ENCODE measurements at regions not wholly inside any gene's neighbourhood (a gene's known extent, or its start where the extent isn't known, plus 50 kb on each side); places are given as distances from the start of the nearest gene placed in this dataset.

- H3K9ac ChIP-seq (ENCODE audit: low read depth in 1 of 2, low read length in 2 of 2), result no peak overlapping the region
- no peak overlapping the region for H3K27ac ChIP-seq (ENCODE audit: low read depth, low read length)
- H3K4me3 ChIP-seq (ENCODE audit: low read depth in 1 of 2, low read length in 2 of 2), result no peak overlapping the region
- H3K27me3 ChIP-seq (ENCODE audit: control insufficient read depth in 1 of 2, insufficient read depth in 2 of 2, low read length in 2 of 2), result no peaks in the 10 kb centered on the region
- no peaks in the 10 kb centered on the region for H3K9me3 ChIP-seq (ENCODE audit: control insufficient read depth in 1 of 2, low read length in 2 of 2)
- peaks cover 0 to 5% of the 10 kb centered on the region in 2 donors for H3K4me1 ChIP-seq (ENCODE audit: control insufficient read depth in 1 of 2, insufficient read depth in 2 of 2, low read length in 2 of 2)
- H3K36me3 ChIP-seq (ENCODE audit: control insufficient read depth in 1 of 2, insufficient read depth in 2 of 2, low read length in 2 of 2), result peaks cover 0 to 4% of the 10 kb centered on the region in 2 donors
Observed at GRCh38 chr22:42196454-42196853, 65.8 kb upstream of the CYP2D6 start.

GRCh38 chr22:42194953-42195352 lies 64.3 kb upstream of the CYP2D6 start:
- Histone ChIP-seq H3K27me3 (ENCODE audit: control insufficient read depth in 1 of 2, insufficient read depth in 2 of 2, low read length in 2 of 2) (no peaks in the 10 kb centered on the region), H3K9me3 (ENCODE audit: control insufficient read depth in 1 of 2, low read length in 2 of 2) (no peaks in the 10 kb centered on the region), H3K9ac (ENCODE audit: low read depth in 1 of 2, low read length in 2 of 2) (no peak overlapping the region), H3K36me3 (ENCODE audit: control insufficient read depth in 1 of 2, insufficient read depth in 2 of 2, low read length in 2 of 2) (peaks cover 0 to 4% of the 10 kb centered on the region in 2 donors), H3K27ac (ENCODE audit: low read depth, low read length) (no peak overlapping the region), H3K4me3 (ENCODE audit: low read depth in 1 of 2, low read length in 2 of 2) (no peak overlapping the region), H3K4me1 (ENCODE audit: control insufficient read depth in 1 of 2, insufficient read depth in 2 of 2, low read length in 2 of 2) (peaks cover 0 to 5% of the 10 kb centered on the region in 2 donors)

GRCh38 chr22:42194104-42194851 lies 63.7 kb upstream of the CYP2D6 start:
- no peak overlapping the region for H3K9ac ChIP-seq (ENCODE audit: low read depth in 1 of 2, low read length in 2 of 2)
- no peak overlapping the region for H3K27ac ChIP-seq (ENCODE audit: low read depth, low read length)
- H3K36me3 ChIP-seq (ENCODE audit: control insufficient read depth in 1 of 2, insufficient read depth in 2 of 2, low read length in 2 of 2), result peaks cover 0 to 4% of the 10 kb centered on the region in 2 donors
- no peaks in the 10 kb centered on the region for H3K9me3 ChIP-seq (ENCODE audit: control insufficient read depth in 1 of 2, low read length in 2 of 2)
- peaks cover 0 to 8% of the 10 kb centered on the region in 2 donors for H3K4me1 ChIP-seq (ENCODE audit: control insufficient read depth in 1 of 2, insufficient read depth in 2 of 2, low read length in 2 of 2)
- no peaks in the 10 kb centered on the region for H3K27me3 ChIP-seq (ENCODE audit: control insufficient read depth in 1 of 2, insufficient read depth in 2 of 2, low read length in 2 of 2)
- H3K4me3 ChIP-seq (ENCODE audit: low read depth in 1 of 2, low read length in 2 of 2), result no peak overlapping the region

- peaks cover 6 to 19% of the 10 kb centered on the region in 2 donors for H3K4me1 ChIP-seq (ENCODE audit: control insufficient read depth in 1 of 2, insufficient read depth in 2 of 2, low read length in 2 of 2)
- no peak overlapping the region for H3K9ac ChIP-seq (ENCODE audit: low read depth in 1 of 2, low read length in 2 of 2)
- no peak overlapping the region for H3K4me3 ChIP-seq (ENCODE audit: low read depth in 1 of 2, low read length in 2 of 2)
- H3K36me3 ChIP-seq (ENCODE audit: control insufficient read depth in 1 of 2, insufficient read depth in 2 of 2, low read length in 2 of 2), result peaks cover 0 to 4% of the 10 kb centered on the region in 2 donors
- H3K27me3 ChIP-seq (ENCODE audit: control insufficient read depth in 1 of 2, insufficient read depth in 2 of 2, low read length in 2 of 2), result no peaks in the 10 kb centered on the region
- no peak overlapping the region for H3K27ac ChIP-seq (ENCODE audit: low read depth, low read length)
- no peaks in the 10 kb centered on the region for H3K9me3 ChIP-seq (ENCODE audit: control insufficient read depth in 1 of 2, low read length in 2 of 2)
Observed at GRCh38 chr22:42192547-42192946, 61.9 kb upstream of the CYP2D6 start.

- H3K9me3 ChIP-seq (ENCODE audit: control insufficient read depth in 1 of 2, low read length in 2 of 2), result no peaks in the 10 kb centered on the region
- H3K36me3 ChIP-seq (ENCODE audit: control insufficient read depth in 1 of 2, insufficient read depth in 2 of 2, low read length in 2 of 2), result no peaks in the 10 kb centered on the region
- no peak overlapping the region for H3K9ac ChIP-seq (ENCODE audit: low read depth in 1 of 2, low read length in 2 of 2)
- H3K27me3 ChIP-seq (ENCODE audit: control insufficient read depth in 1 of 2, insufficient read depth in 2 of 2, low read length in 2 of 2), result no peaks in the 10 kb centered on the region
- peaks cover 6 to 28% of the 10 kb centered on the region in 2 donors for H3K4me1 ChIP-seq (ENCODE audit: control insufficient read depth in 1 of 2, insufficient read depth in 2 of 2, low read length in 2 of 2)
- no peak overlapping the region for H3K4me3 ChIP-seq (ENCODE audit: low read depth in 1 of 2, low read length in 2 of 2)
- no peak overlapping the region for H3K27ac ChIP-seq (ENCODE audit: low read depth, low read length)
Observed at GRCh38 chr22:42190274-42190673, 59.7 kb upstream of the CYP2D6 start.

- H3K36me3 ChIP-seq (ENCODE audit: control insufficient read depth in 1 of 2, insufficient read depth in 2 of 2, low read length in 2 of 2), result no peaks in the 10 kb centered on the region
Observed at GRCh38 chr22:42189761-42190160, 59.2 kb upstream of the CYP2D6 start.

GRCh38 chr22:42188808-42189447 lies 58.3 kb upstream of the CYP2D6 start:
- Histone ChIP-seq H3K36me3 (ENCODE audit: control insufficient read depth in 1 of 2, insufficient read depth in 2 of 2, low read length in 2 of 2) (no peaks in the 10 kb centered on the region), H3K27ac (ENCODE audit: low read depth, low read length) (no peak overlapping the region), H3K4me1 (ENCODE audit: control insufficient read depth in 1 of 2, insufficient read depth in 2 of 2, low read length in 2 of 2) (peaks cover 12 to 37% of the 10 kb centered on the region in 2 donors), H3K27me3 (ENCODE audit: control insufficient read depth in 1 of 2, insufficient read depth in 2 of 2, low read length in 2 of 2) (no peaks in the 10 kb centered on the region), H3K9ac (ENCODE audit: low read depth in 1 of 2, low read length in 2 of 2) (no peak overlapping the region), H3K4me3 (ENCODE audit: low read depth in 1 of 2, low read length in 2 of 2) (no peak overlapping the region), H3K9me3 (ENCODE audit: control insufficient read depth in 1 of 2, low read length in 2 of 2) (no peaks in the 10 kb centered on the region)

More at GRCh38 chr22:42189761-42190160, 59.2 kb upstream of the CYP2D6 start:
- H3K4me1 ChIP-seq (ENCODE audit: control insufficient read depth in 1 of 2, insufficient read depth in 2 of 2, low read length in 2 of 2), result peaks cover 11 to 33% of the 10 kb centered on the region in 2 donors
- H3K9ac ChIP-seq (ENCODE audit: low read depth in 1 of 2, low read length in 2 of 2), result no peak overlapping the region
- no peaks in the 10 kb centered on the region for H3K9me3 ChIP-seq (ENCODE audit: control insufficient read depth in 1 of 2, low read length in 2 of 2)
- H3K27me3 ChIP-seq (ENCODE audit: control insufficient read depth in 1 of 2, insufficient read depth in 2 of 2, low read length in 2 of 2), result no peaks in the 10 kb centered on the region
- H3K27ac ChIP-seq (ENCODE audit: low read depth, low read length), result no peak overlapping the region
- H3K4me3 ChIP-seq (ENCODE audit: low read depth in 1 of 2, low read length in 2 of 2), result no peak overlapping the region

GRCh38 chr22:42187646-42188045 lies 57.0 kb upstream of the CYP2D6 start:
- Histone ChIP-seq H3K9me3 (ENCODE audit: control insufficient read depth in 1 of 2, low read length in 2 of 2) (no peaks in the 10 kb centered on the region), H3K27me3 (ENCODE audit: control insufficient read depth in 1 of 2, insufficient read depth in 2 of 2, low read length in 2 of 2) (no peaks in the 10 kb centered on the region), H3K9ac (ENCODE audit: low read depth in 1 of 2, low read length in 2 of 2) (no peak overlapping the region), H3K27ac (ENCODE audit: low read depth, low read length) (no peak overlapping the region), H3K4me1 (ENCODE audit: control insufficient read depth in 1 of 2, insufficient read depth in 2 of 2, low read length in 2 of 2) (peaks cover 21 to 48% of the 10 kb centered on the region in 2 donors), H3K4me3 (ENCODE audit: low read depth in 1 of 2, low read length in 2 of 2) (no peak overlapping the region), H3K36me3 (ENCODE audit: control insufficient read depth in 1 of 2, insufficient read depth in 2 of 2, low read length in 2 of 2) (no peaks in the 10 kb centered on the region)

- Histone ChIP-seq H3K4me3 (ENCODE audit: low read depth in 1 of 2, low read length in 2 of 2) (no peak overlapping the region), H3K27me3 (ENCODE audit: control insufficient read depth in 1 of 2, insufficient read depth in 2 of 2, low read length in 2 of 2) (no peaks in the 10 kb centered on the region), H3K4me1 (ENCODE audit: control insufficient read depth in 1 of 2, insufficient read depth in 2 of 2, low read length in 2 of 2) (peaks cover 33 to 55% of the 10 kb centered on the region in 2 donors), H3K9ac (ENCODE audit: low read depth in 1 of 2, low read length in 2 of 2) (no peak overlapping the region), H3K36me3 (ENCODE audit: control insufficient read depth in 1 of 2, insufficient read depth in 2 of 2, low read length in 2 of 2) (no peaks in the 10 kb centered on the region), H3K9me3 (ENCODE audit: control insufficient read depth in 1 of 2, low read length in 2 of 2) (no peaks in the 10 kb centered on the region), H3K27ac (ENCODE audit: low read depth, low read length) (no peak overlapping the region)
Observed at GRCh38 chr22:42185915-42186439, 55.4 kb upstream of the CYP2D6 start.

- H3K27ac ChIP-seq (ENCODE audit: low read depth, low read length), result no peak overlapping the region
- H3K27me3 ChIP-seq (ENCODE audit: control insufficient read depth in 1 of 2, insufficient read depth in 2 of 2, low read length in 2 of 2), result no peaks in the 10 kb centered on the region
- no peaks in the 10 kb centered on the region for H3K36me3 ChIP-seq (ENCODE audit: control insufficient read depth in 1 of 2, insufficient read depth in 2 of 2, low read length in 2 of 2)
- no peak overlapping the region for H3K4me3 ChIP-seq (ENCODE audit: low read depth in 1 of 2, low read length in 2 of 2)
- no peaks in the 10 kb centered on the region for H3K9me3 ChIP-seq (ENCODE audit: control insufficient read depth in 1 of 2, low read length in 2 of 2)
- H3K9ac ChIP-seq (ENCODE audit: low read depth in 1 of 2, low read length in 2 of 2), result no peak overlapping the region
- peaks cover 43 to 66% of the 10 kb centered on the region in 2 donors for H3K4me1 ChIP-seq (ENCODE audit: control insufficient read depth in 1 of 2, insufficient read depth in 2 of 2, low read length in 2 of 2)
Observed at GRCh38 chr22:42184852-42185251, 54.2 kb upstream of the CYP2D6 start.

Measured in duodenal mucosa (tissue), 2 donors.